Ovary (tissue), 7 donors: ENCODE measurements at regions not wholly inside any gene's neighbourhood (a gene's known extent, or its start where the extent isn't known, plus 50 kb on each side); places are given as distances from the start of the nearest gene placed in this dataset.

ENCODE experiments used
- DNase-seq, 5 donors: peaks; one replicate each; pipeline ENCODE4 v3.0.0-alpha.2; 2019 to 2020
- H3K27ac ChIP-seq, 2 donors: fragments of 200-600 bp; one replicate each; pipeline versions ENCODE4 v1.5.1 to v1.8.0; 2019 to 2022
- H3K27me3 ChIP-seq: fragments of 200-600 bp; one replicate; pipeline ENCODE4 v1.8.0; 2022
- H3K36me3 ChIP-seq: fragments of 200-600 bp; sonication (generic); one replicate; pipeline ENCODE4 v1.5.1; 2019
- H3K4me1 ChIP-seq: one replicate; pipeline ENCODE4 v1.8.1; 2013; ENCODE audit warnings: mild to moderate bottlenecking, moderate library complexity; ENCODE audit not compliant: insufficient read depth
- H3K4me3 ChIP-seq: fragments of 200-600 bp; sonication (generic); one replicate; pipeline ENCODE4 v1.5.1; 2017
- H3K9me3 ChIP-seq, 2 donors: fragments of 200-600 bp in 1 of 2; sonication (generic) in 1 of 2; one replicate each; pipeline versions ENCODE4 v1.5.1 to v1.8.1; 2013 to 2019; ENCODE audit warnings: mild to moderate bottlenecking in 1 of 2, moderate library complexity in 1 of 2
- CTCF ChIP-seq, 3 donors: fragments of 450-650 bp in 2 of 3; fragments of 200-600 bp in 1 of 3; IDR thresholded peaks; one replicate each; pipeline versions ENCODE4 v1.5.1 to v1.8.0; 2016 to 2022; ENCODE audit warnings: antibody characterized with exemption in 3 of 3, mild to moderate bottlenecking in 1 of 3
- EP300 ChIP-seq: sonication (generic); formaldehyde crosslinking; IDR thresholded peaks from one replicate; pipeline ENCODE4 v1.6.1; 2017; ENCODE audit warnings: antibody characterized with exemption
- POLR2A ChIP-seq: fragments of 450-650 bp; IDR thresholded peaks from one replicate; pipeline ENCODE4 v1.6.1; 2017; ENCODE audit warnings: antibody characterized with exemption, mild to moderate bottlenecking, moderate library complexity
- WGBS, 3 donors: extraction: QIAGEN DNeasy Blood & Tissue Kit in 1 of 3; methylation state at CpG; one replicate each; pipeline versions ENCODE4 v1.1.5 to v1.1.7; 2013 to 2017; 5-methylcytosine and 5-hydroxymethylcytosine counted together
- intact Hi-C, 4 donors: fragments of 100-400 bp; cut with DNase I; formaldehyde crosslinking; loops; one replicate each; pipeline versions ENCODE4 v1.11.0 to v1.15.1; 2022 to 2023
- donor health status: DM: no; HTN: no; CAD: no; lungs with moderate emphysema.
- donor health status: DM: no; HTN: no; CAD: no.
- donor health status: Bipolar disorder and iron deficiency.
- donor health status: DM: no; HTN: no; CAD: no.
- donor health status: DM: yes; HTN: yes; CAD: no.

GRCh38 chr18:7417727-7418126 is 149.4 kb upstream of the PTPRM start:
- WGBS, 3 donors = 84 to 87% (median 85%) methylated on average over 4 of the region's 4 CpGs
- intact Hi-C loops = no loop called here
- TF ChIP-seq EP300 = no peak
- TF ChIP-seq CTCF (IDR thresholded peaks at IDR 0.05) = no peak
- TF ChIP-seq POLR2A = no peak

GRCh38 chr18:7429831-7430230 is 137.3 kb upstream of the PTPRM start:
- intact Hi-C loops = no loop called here
- 86 to 89% (median 87%) methylated on average over 3 of the region's 3 CpGs for WGBS, 3 donors

More at GRCh38 chr18:7417727-7418126, 149.4 kb upstream of the PTPRM start:
- Histone ChIP-seq H3K36me3 (no peaks in the 10 kb centered on the region), H3K27me3 (no peaks in the 10 kb centered on the region), H3K27ac (no peak overlapping the region), H3K4me3 (no peak overlapping the region), H3K4me1 (no peaks in the 10 kb centered on the region), H3K9me3 (no peaks in the 10 kb centered on the region)
- no peak for DNase-seq

GRCh38 chr18:7436166-7436565 is 130.9 kb upstream of the PTPRM start:
- Histone ChIP-seq H3K4me3 (no peak overlapping the region), H3K27me3 (no peaks in the 10 kb centered on the region), H3K27ac (no peak overlapping the region), H3K36me3 (no peaks in the 10 kb centered on the region), H3K4me1 (no peaks in the 10 kb centered on the region), H3K9me3 (no peaks in the 10 kb centered on the region)
- intact Hi-C loops = no loop called here
- TF ChIP-seq POLR2A (no peak), EP300 (no peak), CTCF (IDR thresholded peaks at IDR 0.05) (no peak)
- WGBS, 3 donors = 87 to 95% (median 91%) methylated on average over 2 of the region's 2 CpGs
- no peak for DNase-seq

More at GRCh38 chr18:7429831-7430230, 137.3 kb upstream of the PTPRM start:
- Histone ChIP-seq H3K9me3 (no peaks in the 10 kb centered on the region), H3K27ac (no peak overlapping the region), H3K36me3 (no peaks in the 10 kb centered on the region), H3K27me3 (no peaks in the 10 kb centered on the region), H3K4me3 (no peak overlapping the region), H3K4me1 (no peaks in the 10 kb centered on the region)
- no peak for TF ChIP-seq EP300
- TF ChIP-seq POLR2A = no peak
- TF ChIP-seq CTCF (IDR thresholded peaks at IDR 0.05) = no peak
- DNase-seq = no peak

- Histone ChIP-seq H3K4me1 (no peaks in the 10 kb centered on the region), H3K4me3 (no peak overlapping the region), H3K9me3 (no peaks in the 10 kb centered on the region), H3K36me3 (no peaks in the 10 kb centered on the region), H3K27me3 (no peaks in the 10 kb centered on the region), H3K27ac (no peak overlapping the region)
- no peak for DNase-seq
- intact Hi-C loops = no loop called here
- no peak for TF ChIP-seq POLR2A
- WGBS, 3 donors = 58 to 79% (median 63%) methylated on average over 7 of the region's 7 CpGs
These were observed 129.2 kb upstream of the PTPRM start for GRCh38 chr18:7437870-7438269.

GRCh38 chr18:7438646-7439045 is 128.5 kb upstream of the PTPRM start:
- Histone ChIP-seq H3K4me3 (no peak overlapping the region), H3K27ac (no peak overlapping the region), H3K27me3 (no peaks in the 10 kb centered on the region), H3K36me3 (no peaks in the 10 kb centered on the region), H3K9me3 (no peaks in the 10 kb centered on the region), H3K4me1 (no peaks in the 10 kb centered on the region)
- no peak for DNase-seq
- 55 to 62% (median 59%) methylated on average over 2 of the region's 2 CpGs for WGBS, 3 donors
- TF ChIP-seq CTCF (IDR thresholded peaks at IDR 0.05) = no peak
- TF ChIP-seq POLR2A = no peak
- TF ChIP-seq EP300 = no peak
- intact Hi-C loops = no loop called here
